H1 (cell line): ENCODE measurements at regions not wholly inside any gene's neighbourhood (a gene's known extent, or its start where the extent isn't known, plus 50 kb on each side); places are given as distances from the start of the nearest gene placed in this dataset.

ENCODE experiments used
- CTCF ChIA-PET: fragments of 300-600 bp; sonication (Branson Sonifier 250); formaldehyde crosslinking; loops from one replicate; lab custom pipeline; 2021; ENCODE audit not compliant: partially characterized antibody; lab: Charles Lee
- POLR2A ChIA-PET: fragments of 300-600 bp; sonication (Branson Sonifier 250); formaldehyde crosslinking; loops from one replicate; lab custom pipeline; 2021; ENCODE audit warnings: inconsistent platforms; ENCODE audit not compliant: partially characterized antibody; lab: Charles Lee
- DNase-seq, 2 experiments: peaks; one replicate each; pipeline versions ENCODE4 v3.0.0 to v3.0.0-alpha.2; 2010 to 2022; ENCODE audit warnings: low spot score in 2 of 2, low read depth in 1 of 2, mixed read lengths in 1 of 2
- FAIRE-seq: peaks from 2 replicates; lab custom pipeline; 2011; peaks lifted over from hg19 to GRCh38; lab: Jason Lieb, UNC
- H2AFZ ChIP-seq: 2 replicates; pipeline ENCODE4 v1.8.1; 2012; ENCODE audit warnings: low read length, inconsistent platforms
- H2AK5ac ChIP-seq: 2 replicates; pipeline ENCODE4 v1.6.1; 2013; ENCODE audit warnings: low read depth, low read length
- H2BK120ac ChIP-seq: replicated peaks from 2 replicates; pipeline ENCODE3; 2013; ENCODE audit warnings: low read depth, low read length, inconsistent platforms
- H2BK12ac ChIP-seq: 2 replicates; pipeline ENCODE4 v1.6.1; 2013; ENCODE audit warnings: low read depth, low read length
- H2BK15ac ChIP-seq: 2 replicates; pipeline ENCODE4 v1.6.1; 2013; ENCODE audit warnings: low read length
- H2BK20ac ChIP-seq: 2 replicates; pipeline ENCODE4 v1.6.1; 2013; ENCODE audit warnings: low read length
- H2BK5ac ChIP-seq: 2 replicates; pipeline ENCODE4 v1.6.1; 2013; ENCODE audit warnings: low read depth, low read length
- H3K14ac ChIP-seq: 2 replicates; pipeline ENCODE4 v1.6.1; 2013; ENCODE audit warnings: inconsistent platforms; ENCODE audit not compliant: insufficient read length
- H3K18ac ChIP-seq: 2 replicates; pipeline ENCODE4 v1.6.1; 2013; ENCODE audit warnings: low read length; ENCODE audit errors: extremely low read depth
- H3K23ac ChIP-seq: 2 replicates; pipeline ENCODE4 v1.6.1; 2013; ENCODE audit warnings: inconsistent platforms; ENCODE audit not compliant: insufficient read length
- H3K23me2 ChIP-seq: 2 replicates; pipeline ENCODE4 v1.6.1; 2013; ENCODE audit warnings: low read depth, low read length
- H3K27ac ChIP-seq: 2 replicates; pipeline ENCODE4 v1.6.1; 2011; ENCODE audit warnings: low read depth, low read length, inconsistent platforms
- H3K27me3 ChIP-seq, 4 experiments: replicated peaks in 1 of 4; 1 replicate in 1 of 4; 2 replicates in 3 of 4; pipeline versions ENCODE4 v1.6.1 to v1.8.1; 2011 to 2013; ENCODE audit warnings: low read length in 3 of 4, mild to moderate bottlenecking in 3 of 4, inconsistent platforms in 2 of 4, mixed read lengths in 2 of 4, moderate library complexity in 1 of 4; ENCODE audit not compliant: control insufficient read depth in 3 of 4, insufficient read depth in 3 of 4; ENCODE audit errors: extremely low read depth in 1 of 4
- H3K36me3 ChIP-seq, 4 experiments: 2 replicates each; pipeline versions ENCODE4 v1.6.1 to v1.8.1; 2011 to 2013; ENCODE audit warnings: mild to moderate bottlenecking in 4 of 4, low read length in 3 of 4, moderate library complexity in 2 of 4, control low read depth in 1 of 4, inconsistent platforms in 1 of 4; ENCODE audit not compliant: insufficient read depth in 4 of 4, control insufficient read depth in 2 of 4
- H3K4ac ChIP-seq: replicated peaks from 2 replicates; pipeline ENCODE3; 2013; ENCODE audit warnings: low read length, low read depth, mixed read lengths, inconsistent platforms; ENCODE audit not compliant: insufficient read length
- H3K4me1 ChIP-seq, 4 experiments: replicated peaks in 1 of 4; 1 replicate in 1 of 4; 2 replicates in 3 of 4; pipeline versions ENCODE4 v1.6.1 to v1.8.1; 2011 to 2013; ENCODE audit warnings: low read length in 3 of 4, inconsistent platforms in 2 of 4, mixed read lengths in 1 of 4; ENCODE audit not compliant: insufficient read depth in 4 of 4, control insufficient read depth in 3 of 4
- H3K4me2 ChIP-seq, 2 experiments: 2 replicates each; pipeline versions ENCODE4 v1.6.1 to v1.8.1; 2011 to 2013; ENCODE audit warnings: low read depth in 2 of 2, low read length in 2 of 2, control low read depth in 1 of 2, inconsistent platforms in 1 of 2, mild to moderate bottlenecking in 1 of 2; ENCODE audit not compliant: insufficient read depth in 1 of 2
- H3K4me3 ChIP-seq, 4 experiments: fragments of 200-600, 300-600 bp in 1 of 4; sonication (generic), shearing (Covaris generic), sonication (Bioruptor Twin) in 1 of 4; 2 replicates each; pipeline versions ENCODE4 v1.5.1 to v1.8.1; 2011 to 2016; ENCODE audit warnings: low read length in 4 of 4, low read depth in 3 of 4, control low read depth in 2 of 4, inconsistent platforms in 2 of 4, mild to moderate bottlenecking in 2 of 4, mixed read lengths in 1 of 4, moderate library complexity in 1 of 4; ENCODE audit not compliant: insufficient read depth in 2 of 4; ENCODE audit errors: extremely low read depth in 1 of 4
- H3K56ac ChIP-seq: replicated peaks from 2 replicates; pipeline ENCODE3; 2013; ENCODE audit warnings: low read depth, mild to moderate bottlenecking, mixed read lengths, low read length, inconsistent platforms; ENCODE audit not compliant: insufficient read length
- H3K79me1 ChIP-seq: 2 replicates; pipeline ENCODE4 v1.6.1; 2013; ENCODE audit warnings: low read depth, low read length, control low read depth
- H3K79me2 ChIP-seq, 2 experiments: 2 replicates each; pipeline versions ENCODE4 v1.6.1 to v1.8.1; 2012 to 2013; ENCODE audit warnings: low read length in 2 of 2, mild to moderate bottlenecking in 2 of 2, inconsistent platforms in 1 of 2; ENCODE audit not compliant: insufficient read depth in 2 of 2, control insufficient read depth in 1 of 2
- H3K9ac ChIP-seq, 4 experiments: replicated peaks in 1 of 4; 1 replicate in 1 of 4; 2 replicates in 3 of 4; pipeline versions ENCODE4 v1.6.1 to v1.8.1; 2011 to 2013; ENCODE audit warnings: low read depth in 3 of 4, low read length in 3 of 4, control low read depth in 2 of 4, mild to moderate bottlenecking in 2 of 4, moderate library complexity in 2 of 4, inconsistent platforms in 1 of 4; ENCODE audit errors: extremely low read depth in 1 of 4
- H3K9me3 ChIP-seq, 2 experiments: 2 replicates each; pipeline versions ENCODE4 v1.6.1 to v1.8.1; 2012 to 2013; ENCODE audit warnings: mild to moderate bottlenecking in 2 of 2, moderate library complexity in 2 of 2, control low read depth in 1 of 2, inconsistent platforms in 1 of 2, low read depth in 1 of 2, low read length in 1 of 2, mixed read lengths in 1 of 2; ENCODE audit not compliant: insufficient read depth in 2 of 2
- H4K20me1 ChIP-seq, 2 experiments: replicated peaks in 1 of 2; 2 replicates each; pipeline versions ENCODE3 to v1.8.1; 2011 to 2013; ENCODE audit warnings: inconsistent platforms in 2 of 2, low read length in 2 of 2, mild to moderate bottlenecking in 1 of 2; ENCODE audit not compliant: insufficient read depth in 2 of 2, control insufficient read depth in 1 of 2
- H4K5ac ChIP-seq: 2 replicates; pipeline ENCODE4 v1.6.1; 2013; ENCODE audit warnings: low read length, low read depth, mixed read lengths, inconsistent platforms; ENCODE audit not compliant: insufficient read length
- H4K8ac ChIP-seq: 2 replicates; pipeline ENCODE4 v1.8.0; 2013; ENCODE audit warnings: mild to moderate bottlenecking, moderate library complexity, low read length, inconsistent platforms; ENCODE audit not compliant: insufficient read depth; ENCODE audit errors: extremely low read depth
- H4K91ac ChIP-seq: replicated peaks from 2 replicates; pipeline ENCODE3; 2013; ENCODE audit warnings: low read length, mixed read lengths, inconsistent platforms; ENCODE audit not compliant: insufficient read length
- ATF2 ChIP-seq: IDR thresholded peaks from 2 replicates; pipeline ENCODE4 v1.6.1; 2012; ENCODE audit warnings: low read length, inconsistent platforms
- CBX5 ChIP-seq: fragments of 300-800, 300-1000 bp; sonication (generic); IDR thresholded peaks from 2 replicates; pipeline ENCODE4 v1.7.1; 2016; ENCODE audit warnings: antibody characterized with exemption, low read length, low read depth
- CHD2 ChIP-seq: IDR thresholded peaks from 2 replicates; pipeline ENCODE4 v1.6.1; 2012; ENCODE audit warnings: low read length, improper control_type of control experiment
- KDM5A ChIP-seq: fragments of 200-600 bp; IDR thresholded peaks from 2 replicates; pipeline ENCODE4 v1.7.1; 2012; ENCODE audit warnings: mild to moderate bottlenecking, low read length, inconsistent platforms, mixed read lengths
- SIX5 ChIP-seq: IDR thresholded peaks from 2 replicates; pipeline ENCODE4 v1.6.1; 2011; ENCODE audit warnings: mild to moderate bottlenecking, low read depth, low read length
- TBP ChIP-seq: IDR thresholded peaks from 2 replicates; pipeline ENCODE4 v1.6.1; 2011; ENCODE audit warnings: low read depth, low read length, improper control_type of control experiment
- WGBS, 2 experiments: shearing (Covaris generic) in 1 of 2; methylation state at CpG; one replicate each; pipeline versions ENCODE4 v1.1.6 to v1.1.7; 2013 to 2015; ENCODE audit warnings: low lambda C conversion rate in 2 of 2, mixed read lengths in 2 of 2, inconsistent platforms in 1 of 2, low coverage in 1 of 2, missing lambda C conversion rate in 1 of 2; ENCODE audit not compliant: insufficient replicate concordance in 2 of 2, insufficient coverage in 1 of 2, insufficient read length in 1 of 2; ENCODE audit errors: extremely low coverage in 1 of 2, missing lambda C conversion rate in 1 of 2; 5-methylcytosine and 5-hydroxymethylcytosine counted together

GRCh38 chr7:131131012-131131745, 196.5 kb upstream of the MKLN1 start:
- no peaks in the 10 kb centered on the region for H3K9me3 ChIP-seq
- no peak overlapping the region for H3K4ac ChIP-seq
- H2AFZ ChIP-seq: no peak overlapping the region
- no peak overlapping the region for H4K8ac ChIP-seq
- no peaks in the 10 kb centered on the region; the same call in 1 of the 2 replicates for H3K79me1 ChIP-seq
- 87% methylated on average over 6 of the region's 6 CpGs; no CpG with 5 or more reads in 1 of the 2 experiments for WGBS, 2 experiments
- no peak overlapping the region for H4K91ac ChIP-seq
- H2BK20ac ChIP-seq: no peak overlapping the region
- no peaks in the 10 kb centered on the region for H3K23me2 ChIP-seq
- H4K5ac ChIP-seq: no peak overlapping the region
- no peaks in the 10 kb centered on the region for H3K4me1 ChIP-seq
- no peak overlapping the region for H3K9ac ChIP-seq
- no peak overlapping the region for H2BK5ac ChIP-seq
- no peak overlapping the region for H3K14ac ChIP-seq
- no peaks in the 10 kb centered on the region for H3K36me3 ChIP-seq
- H3K79me2 ChIP-seq: no peaks in the 10 kb centered on the region
- no peak overlapping the region for H2BK15ac ChIP-seq
- H2BK12ac ChIP-seq: no peak overlapping the region
- H3K27ac ChIP-seq: no peak overlapping the region
- no peak for DNase-seq
- no peak overlapping the region for H3K4me2 ChIP-seq
- TF ChIP-seq SIX5 (no peak), TBP (no peak), CHD2 (no peak), CBX5 (no peak), ATF2 (no peak), KDM5A (no peak)
- no peak for FAIRE-seq
- ChIA-PET CTCF (interaction anchor here (0.6 to 2.0 kb wide), 3 partner anchors 21 to 318 kb away, joined by 3 to 6 read pairs (median 3); no protein-coding TSS in a partner anchor), POLR2A (no interaction called here)
- H3K4me3 ChIP-seq: no peak overlapping the region
- H2BK120ac ChIP-seq: no peak overlapping the region
- no peaks in the 10 kb centered on the region for H4K20me1 ChIP-seq
- no peak overlapping the region for H3K56ac ChIP-seq
- H2AK5ac ChIP-seq: no peak overlapping the region
- H3K18ac ChIP-seq: no peak overlapping the region
- no peaks in the 10 kb centered on the region for H3K27me3 ChIP-seq
- H3K23ac ChIP-seq: no peak overlapping the region
